CD4-positive, alpha-beta T cell treated with Interferon alpha-2 for 1 hour (primary cell): ENCODE measurements at regions not wholly inside any gene's neighbourhood (a gene's known extent, or its start where the extent isn't known, plus 50 kb on each side); places are given as distances from the start of the nearest gene placed in this dataset.

Experiments used
- DNase-seq, 2 donors: peaks; one replicate each; pipeline ENCODE4 v3.0.0-alpha.2; 2020 to 2022

DNA sequence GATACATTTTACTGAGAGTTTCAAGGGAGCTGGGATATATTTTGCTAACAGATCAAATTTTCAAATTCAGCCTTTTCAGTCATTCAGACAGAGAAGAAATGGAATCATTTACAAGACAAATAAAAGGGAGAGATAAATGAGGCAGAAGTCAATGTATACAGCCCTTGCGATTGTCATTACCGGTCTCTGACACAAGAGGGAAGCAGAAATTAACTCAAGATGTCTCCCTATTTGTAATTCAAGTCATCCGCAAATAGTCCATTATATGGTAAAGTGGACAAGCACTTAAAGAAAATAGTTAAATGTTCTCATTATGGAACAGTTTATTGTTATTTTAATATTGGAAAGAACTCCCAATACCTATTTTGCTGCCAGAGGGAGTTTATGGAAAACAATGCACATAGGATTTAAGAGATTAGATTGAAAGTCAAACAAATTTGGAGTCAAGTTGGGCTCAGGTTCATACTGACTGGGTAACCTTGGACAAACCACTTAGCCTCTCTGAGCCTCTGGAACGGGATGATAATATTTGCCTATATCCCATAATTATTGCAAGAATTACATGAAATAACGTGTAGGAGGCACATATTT is 89.3 kb upstream of the PRKCQ start:
- DNase-seq: peak in 1 of 2 donors; percentile 57

DNA sequence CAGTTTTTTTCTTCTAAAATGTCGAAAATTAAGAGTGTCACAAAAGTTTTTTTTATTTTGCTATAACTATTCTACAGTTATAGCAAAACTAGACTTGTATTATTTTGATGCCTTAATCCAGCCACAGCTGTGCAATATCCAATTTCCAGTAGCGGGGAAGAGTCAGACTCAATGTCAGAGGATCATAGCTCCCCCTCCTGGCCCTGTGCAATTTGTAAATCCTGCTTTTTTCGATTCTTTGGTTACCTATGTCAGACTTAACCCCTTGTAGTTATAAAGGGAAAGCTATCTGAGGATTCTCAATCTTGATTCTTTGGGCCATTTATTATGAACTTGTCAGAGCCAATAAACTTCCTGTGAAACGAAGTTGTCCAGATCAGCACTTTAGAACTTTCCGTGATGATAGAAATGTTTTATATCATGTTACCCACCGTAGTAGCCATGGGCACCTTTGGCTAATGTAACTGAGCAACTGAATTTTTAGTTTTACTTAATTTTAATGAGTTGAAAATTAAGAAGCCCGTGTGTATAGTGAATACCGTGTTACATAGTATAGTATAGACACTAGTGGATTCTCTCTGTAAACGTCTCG is 87.7 kb upstream of the PRKCQ start:
- DNase-seq: peak; percentile 11 to 49

GRCh38 chr10:6667150-6667549 is 87.1 kb upstream of the PRKCQ start:
- DNase-seq: no peak

DNA sequence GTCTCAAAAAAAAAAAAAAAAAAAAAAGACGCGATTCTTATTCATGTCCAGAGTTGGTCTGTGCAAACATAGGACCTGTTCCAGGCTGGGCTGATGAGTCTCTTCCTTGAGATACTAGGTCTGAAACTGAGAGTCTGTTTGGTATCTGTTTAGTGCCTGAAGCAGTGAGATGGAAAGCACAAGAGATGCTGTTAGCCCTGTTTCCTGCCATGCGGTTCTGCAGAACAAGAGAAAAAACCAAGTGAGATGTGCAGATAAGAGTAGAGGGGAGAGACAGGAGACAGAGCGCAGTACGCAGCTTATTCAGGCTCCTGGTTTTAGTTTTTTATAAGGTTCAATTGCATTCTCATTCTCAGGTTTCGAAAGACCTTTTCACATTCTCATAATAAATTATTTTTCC is 85.8 kb upstream of the PRKCQ start:
- DNase-seq: peak; percentile 25 to 62

DNA sequence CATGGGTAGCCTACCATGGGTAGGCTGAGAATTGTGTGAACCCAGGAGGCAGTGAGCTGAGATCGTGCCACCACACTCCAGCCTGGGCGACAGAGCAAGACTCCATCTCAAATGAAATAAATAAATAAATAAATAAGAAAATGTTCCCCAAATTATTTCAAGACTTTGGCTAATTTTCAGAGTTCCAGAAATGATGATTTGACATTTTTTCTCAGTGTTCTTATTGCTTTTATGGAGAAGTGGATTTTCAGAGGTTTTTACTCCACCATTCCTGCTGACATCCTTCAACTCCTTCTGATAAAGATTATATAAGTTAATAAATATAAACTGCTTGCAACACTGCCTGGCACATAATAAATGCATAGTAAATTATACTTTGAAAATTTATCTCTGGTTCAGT is 80.4 kb upstream of the PRKCQ start:
- DNase-seq: no peak

DNA sequence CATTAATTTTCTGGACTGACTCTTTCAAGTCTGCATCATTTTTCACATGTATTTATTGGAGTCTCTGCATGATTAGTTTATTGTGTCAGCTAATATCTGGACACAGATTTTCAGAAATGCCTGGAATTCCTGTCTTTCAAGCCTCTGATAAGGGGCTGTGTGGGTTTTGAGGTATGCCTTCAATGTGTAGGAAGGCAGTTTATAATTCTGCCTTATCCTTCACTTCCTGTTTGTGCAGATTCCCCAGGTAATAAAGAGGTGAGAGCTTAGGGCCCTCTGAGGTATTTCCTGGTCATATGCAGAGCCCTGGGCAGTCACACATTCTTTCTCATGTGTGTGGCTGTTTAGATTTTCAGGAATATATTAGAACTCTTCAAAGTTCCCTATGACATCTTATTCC is 79.4 kb upstream of the PRKCQ start:
- DNase-seq: no peak

DNA sequence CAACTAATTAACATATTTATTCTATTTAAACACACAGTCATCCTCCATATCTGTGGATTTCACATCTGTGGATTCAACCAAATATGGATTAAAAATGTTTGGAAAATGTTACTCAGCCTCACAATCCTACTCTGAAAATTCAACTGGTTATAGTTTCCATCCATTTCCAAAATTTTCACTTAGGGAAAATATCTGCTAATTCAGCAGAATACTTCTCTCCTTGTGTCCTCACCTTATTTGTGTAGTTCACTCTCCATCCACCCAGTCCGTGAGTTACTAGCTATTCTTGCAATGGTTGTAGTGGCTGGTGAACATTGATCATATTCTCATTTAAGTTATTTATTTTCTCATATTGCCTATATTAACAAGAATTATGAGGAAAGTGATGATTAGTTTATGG is 77.6 kb upstream of the PRKCQ start:
- no peak for DNase-seq

GRCh38 chr10:6657196-6657595 is 77.1 kb upstream of the PRKCQ start:
- no peak for DNase-seq

GRCh38 chr10:6654571-6654970 is 74.5 kb upstream of the PRKCQ start:
- DNase-seq: no peak

GRCh38 chr10:6650586-6650985 is 70.5 kb upstream of the PRKCQ start:
- DNase-seq: no peak

DNA sequence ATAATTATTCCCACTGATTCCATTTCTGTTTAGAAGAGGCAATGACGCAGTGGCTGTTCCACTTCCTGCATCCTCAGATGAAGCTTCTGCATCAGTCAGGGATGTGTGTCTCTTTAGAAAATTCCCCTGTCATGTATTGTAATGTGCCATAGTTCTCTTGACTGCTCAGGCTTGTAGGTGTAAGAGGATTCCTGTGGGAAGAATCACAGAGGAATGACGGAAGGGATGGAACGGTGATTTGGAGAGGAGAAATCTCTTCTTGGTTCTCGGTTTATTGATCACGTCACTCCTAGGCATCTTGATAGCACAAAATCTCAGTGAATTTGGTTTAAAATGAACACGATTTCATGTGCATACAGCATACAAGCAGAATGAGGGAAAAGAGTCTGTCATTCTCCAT is 69.8 kb upstream of the PRKCQ start:
- DNase-seq: no peak

DNA sequence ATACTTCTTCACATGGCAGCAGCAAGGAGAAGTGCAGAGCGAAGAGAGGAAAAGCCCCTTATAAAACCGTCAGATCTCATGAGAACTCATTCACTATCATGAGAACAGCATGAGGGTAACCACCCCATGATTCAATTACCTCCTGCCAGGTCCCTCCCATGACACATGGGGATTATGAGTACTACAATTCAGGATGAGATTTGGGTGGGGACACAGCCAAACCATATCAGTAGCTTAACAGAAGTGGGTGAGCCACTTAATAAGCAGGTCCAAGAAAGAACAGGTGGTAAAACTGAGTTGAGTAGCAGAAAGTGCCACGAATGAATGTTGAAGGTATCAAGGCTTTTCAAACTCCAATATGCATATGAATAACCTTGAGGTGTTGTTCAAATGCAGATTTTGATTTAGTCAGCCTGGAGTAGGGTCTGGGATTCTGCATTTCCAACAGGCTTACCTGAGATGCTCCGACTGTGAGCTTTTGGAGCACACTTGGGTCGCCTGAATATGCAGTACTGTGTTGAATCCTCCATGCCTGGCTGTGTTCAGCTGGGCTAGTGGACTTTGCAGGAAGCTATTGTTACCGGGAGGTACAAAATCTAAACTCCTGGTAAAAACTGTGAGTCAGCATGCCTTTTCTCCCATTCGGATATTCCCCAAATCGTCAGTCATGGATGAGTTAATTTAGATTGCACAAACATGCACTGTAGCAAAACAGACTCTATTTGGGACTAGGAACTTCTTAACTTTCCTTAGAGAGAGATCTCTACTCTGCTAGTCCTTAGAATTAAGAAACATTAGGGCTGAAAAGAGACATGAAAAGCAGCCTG is 69.0 kb upstream of the PRKCQ start:
- no peak for DNase-seq

DNA sequence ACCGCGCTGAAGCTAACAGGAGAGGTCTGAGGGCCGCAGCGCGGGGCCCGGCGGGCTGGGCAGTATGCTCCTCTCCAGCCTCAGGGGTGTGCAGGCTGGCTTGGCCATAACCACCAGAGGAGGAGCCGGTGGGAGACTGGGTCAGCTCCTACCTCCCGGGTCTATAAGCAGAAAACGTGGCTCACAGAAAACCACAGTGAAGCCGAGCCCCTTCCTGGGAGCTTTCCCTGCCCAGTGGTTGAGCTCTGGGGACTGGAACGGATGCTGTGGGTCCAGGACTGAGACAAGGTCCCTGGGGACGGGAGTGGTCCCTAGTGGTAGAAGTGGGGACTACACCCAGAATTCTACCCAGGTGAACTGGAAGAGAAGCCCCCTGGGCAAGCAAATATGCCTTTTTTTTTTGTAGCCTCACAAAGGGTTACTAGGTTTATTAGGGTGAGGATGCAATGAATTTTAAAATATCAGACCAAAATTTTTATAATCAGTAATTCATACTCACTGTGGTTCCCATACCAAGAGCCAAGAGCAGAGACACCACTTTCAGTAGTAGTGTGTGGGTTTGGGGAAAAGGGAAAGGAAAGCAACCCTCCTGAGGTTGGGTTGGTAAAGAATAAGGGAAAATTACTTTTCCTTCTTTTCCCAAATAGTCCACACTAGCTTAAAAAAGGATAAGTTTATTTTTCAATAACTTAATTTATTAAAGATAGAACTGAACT is 67.9 kb upstream of the PRKCQ start:
- peak; percentile 60 to 81 for DNase-seq

- peak in 1 of 2 donors; percentile 30 for DNase-seq
Observed at GRCh38 chr10:6643962-6644361, 63.9 kb upstream of the PRKCQ start.

GRCh38 chr10:6642876-6643275 is 62.8 kb upstream of the PRKCQ start:
- DNase-seq: no peak

DNA sequence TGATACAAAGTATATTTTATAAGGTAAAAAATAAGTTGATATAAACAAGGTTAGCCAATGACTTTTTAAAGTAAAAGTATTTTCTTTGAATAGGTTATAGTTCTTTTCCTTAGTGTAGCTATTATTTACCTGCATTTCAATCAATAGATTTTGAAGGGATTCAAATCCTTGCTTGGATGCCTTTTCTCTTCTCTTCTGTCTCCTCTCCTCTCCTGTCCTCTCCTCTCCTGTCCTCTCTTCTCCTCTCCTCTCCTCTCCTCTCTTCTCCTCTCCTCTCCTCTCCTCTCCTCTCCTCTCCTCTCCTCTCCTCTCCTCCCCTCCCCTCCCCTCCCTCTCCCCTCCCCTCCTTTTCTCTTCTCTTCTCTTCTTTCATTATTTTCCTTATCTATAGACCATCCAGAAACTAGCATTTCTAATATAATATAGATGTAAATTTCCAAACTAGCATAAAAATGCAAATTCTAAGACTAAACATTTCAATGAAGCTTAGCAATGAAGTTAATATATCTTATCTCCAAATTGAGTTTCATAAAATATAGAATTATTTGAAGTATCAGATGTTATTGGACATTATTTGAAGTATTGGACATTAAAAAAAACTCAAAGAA is 60.5 kb upstream of the PRKCQ start:
- DNase-seq: no peak

GRCh38 chr10:6637053-6637452 is 57.0 kb upstream of the PRKCQ start:
- no peak for DNase-seq

DNA sequence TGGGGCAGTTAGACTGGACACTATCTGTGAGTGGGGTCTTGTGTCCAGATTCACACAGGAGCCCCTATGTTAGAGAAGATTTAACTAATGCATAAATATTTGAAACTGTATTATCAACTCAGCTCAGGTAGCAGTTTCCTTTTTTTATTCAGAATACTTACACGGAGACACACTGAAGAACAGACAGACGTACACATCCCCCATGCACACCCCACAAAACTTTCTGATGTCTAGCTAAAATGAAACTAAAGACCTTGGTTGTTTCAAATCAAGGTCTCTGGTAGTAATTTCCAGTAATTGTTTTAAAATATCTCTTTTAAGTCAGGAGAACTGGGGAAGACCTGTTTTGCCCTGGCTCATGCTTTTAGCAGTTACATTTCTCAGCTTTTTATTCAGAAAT is 55.7 kb upstream of the PRKCQ start:
- peak in 1 of 2 donors; percentile 13 for DNase-seq
